Type B pancreatic cell (in vitro differentiated cells): ENCODE measurements at regions not wholly inside any gene's neighbourhood (a gene's known extent, or its start where the extent isn't known, plus 50 kb on each side); places are given as distances from the start of the nearest gene placed in this dataset.

Experiments
- DNase-seq: peaks from one replicate; pipeline ENCODE4 v3.0.0; 2021; ENCODE audit warnings: mixed read lengths; ENCODE audit not compliant: unreplicated experiment; ENCODE audit errors: extremely low spot score
- H3K27ac Mint-ChIP-seq: 2 replicates; pipeline ENCODE4 v1.8.0; 2021; ENCODE audit warnings: mild to moderate bottlenecking, mixed read lengths
- H3K27me3 Mint-ChIP-seq: 2 replicates; pipeline ENCODE4 v1.8.0; 2021; ENCODE audit warnings: mixed read lengths
- H3K36me3 Mint-ChIP-seq: 2 replicates; pipeline ENCODE4 v1.8.0; 2021; ENCODE audit warnings: mixed read lengths
- H3K4me1 Mint-ChIP-seq: one replicate; pipeline ENCODE4 v1.8.0; 2021; ENCODE audit warnings: mixed read lengths; ENCODE audit not compliant: unreplicated experiment
- H3K4me3 Mint-ChIP-seq: 2 replicates; pipeline ENCODE4 v1.8.0; 2021; ENCODE audit warnings: mild to moderate bottlenecking, mixed read lengths
- H3K9me3 Mint-ChIP-seq: 2 replicates; pipeline ENCODE4 v1.8.0; 2021; ENCODE audit warnings: mixed read lengths
- TF ChIP-seq, protein P1 (sequence below): fragments of 200-600 bp; sonication (generic); conservative IDR thresholded peaks from 2 replicates; pipeline ENCODE4 v1.5.0; 2021; ENCODE audit warnings: antibody characterized with exemption, mild to moderate bottlenecking

DNA sequence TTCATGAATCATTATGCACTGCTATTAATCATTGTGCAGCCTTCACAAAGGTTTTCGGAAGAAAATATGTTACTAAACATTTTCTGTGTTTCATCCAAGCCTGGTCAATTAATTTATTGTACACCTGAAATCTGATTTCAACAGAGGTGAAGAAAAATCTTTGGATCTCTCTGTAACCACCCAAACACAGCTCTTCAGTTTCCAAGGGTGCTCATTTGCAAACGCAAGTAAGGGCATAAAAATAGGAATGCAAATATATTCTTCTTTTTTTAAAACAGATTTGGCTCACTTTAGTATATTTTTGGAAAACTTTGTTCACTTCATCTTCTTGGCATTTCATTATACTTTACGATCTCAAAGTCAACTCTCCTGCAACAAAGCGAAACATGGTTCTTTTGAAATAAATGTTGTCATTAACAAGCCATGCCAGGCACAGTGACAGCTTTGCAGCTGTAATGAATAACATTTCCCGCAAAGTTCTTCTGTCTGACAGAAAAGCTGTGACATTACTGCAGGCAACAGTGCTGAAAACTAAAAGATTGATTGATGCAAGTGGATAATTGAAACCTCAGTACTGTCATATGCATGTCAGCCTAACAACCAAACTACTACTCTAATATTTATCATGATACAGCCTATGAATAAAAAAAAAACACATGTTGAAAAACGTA is 348.3 kb downstream of the FRK start:
- Mint-ChIP-seq H3K36me3 (no peaks in the 10 kb centered on the region), H3K4me1 (no peaks in the 10 kb centered on the region), H3K27me3 (peaks cover 16% of the 10 kb centered on the region)

DNA sequence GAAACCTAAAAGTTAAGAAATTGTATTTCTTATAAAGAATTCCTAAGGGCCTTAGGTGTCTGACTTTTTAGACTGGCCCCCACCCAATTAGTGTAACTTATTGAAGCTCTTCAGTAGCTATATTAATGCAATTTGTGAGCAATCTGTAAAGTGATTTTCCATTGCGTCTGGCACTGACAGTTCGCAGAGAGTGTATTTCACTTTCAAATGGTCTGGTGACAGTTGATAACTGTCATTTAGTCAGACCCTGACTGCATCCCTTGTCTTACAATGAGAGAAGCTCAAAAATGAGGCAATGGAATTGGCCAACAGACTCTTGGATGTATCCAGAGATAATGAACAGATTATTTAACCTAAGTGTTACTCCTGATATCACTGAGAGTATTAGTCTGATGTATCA is 351.8 kb downstream of the FRK start:
- Mint-ChIP-seq H3K27ac (no peak overlapping the region), H3K36me3 (no peaks in the 10 kb centered on the region), H3K9me3 (no peaks in the 10 kb centered on the region), H3K4me1 (peaks cover 12% of the 10 kb centered on the region), H3K4me3 (no peak overlapping the region), H3K27me3 (peaks cover 16% of the 10 kb centered on the region)
- TF ChIP-seq, protein P1, sequence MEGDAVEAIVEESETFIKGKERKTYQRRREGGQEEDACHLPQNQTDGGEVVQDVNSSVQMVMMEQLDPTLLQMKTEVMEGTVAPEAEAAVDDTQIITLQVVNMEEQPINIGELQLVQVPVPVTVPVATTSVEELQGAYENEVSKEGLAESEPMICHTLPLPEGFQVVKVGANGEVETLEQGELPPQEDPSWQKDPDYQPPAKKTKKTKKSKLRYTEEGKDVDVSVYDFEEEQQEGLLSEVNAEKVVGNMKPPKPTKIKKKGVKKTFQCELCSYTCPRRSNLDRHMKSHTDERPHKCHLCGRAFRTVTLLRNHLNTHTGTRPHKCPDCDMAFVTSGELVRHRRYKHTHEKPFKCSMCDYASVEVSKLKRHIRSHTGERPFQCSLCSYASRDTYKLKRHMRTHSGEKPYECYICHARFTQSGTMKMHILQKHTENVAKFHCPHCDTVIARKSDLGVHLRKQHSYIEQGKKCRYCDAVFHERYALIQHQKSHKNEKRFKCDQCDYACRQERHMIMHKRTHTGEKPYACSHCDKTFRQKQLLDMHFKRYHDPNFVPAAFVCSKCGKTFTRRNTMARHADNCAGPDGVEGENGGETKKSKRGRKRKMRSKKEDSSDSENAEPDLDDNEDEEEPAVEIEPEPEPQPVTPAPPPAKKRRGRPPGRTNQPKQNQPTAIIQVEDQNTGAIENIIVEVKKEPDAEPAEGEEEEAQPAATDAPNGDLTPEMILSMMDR: no peak
- DNase-seq: no peak

More for the DNA sequence above, 348.3 kb downstream of the FRK start:
- Mint-ChIP-seq H3K9me3 (no peaks in the 10 kb centered on the region), H3K4me3 (no peak overlapping the region), H3K27ac (no peak overlapping the region)
- DNase-seq: no peak
- TF ChIP-seq, protein P1: no peak

- Mint-ChIP-seq H3K27ac (no peak overlapping the region), H3K27me3 (peaks cover 9% of the 10 kb centered on the region)
- TF ChIP-seq, protein P1: no peak
Observed at GRCh38 chr6:115706981-115707380, 353.7 kb downstream of the FRK start.

GRCh38 chr6:115706324-115706723 is 354.4 kb downstream of the FRK start:
- H3K4me1 Mint-ChIP-seq: peaks cover 12% of the 10 kb centered on the region
- TF ChIP-seq, protein P1: no peak
- no peaks in the 10 kb centered on the region for H3K9me3 Mint-ChIP-seq
- no peak for DNase-seq
- no peak overlapping the region for H3K27ac Mint-ChIP-seq
- no peaks in the 10 kb centered on the region for H3K36me3 Mint-ChIP-seq
- peaks cover 8% of the 10 kb centered on the region for H3K27me3 Mint-ChIP-seq
- H3K4me3 Mint-ChIP-seq: no peak overlapping the region

More at GRCh38 chr6:115706981-115707380, 353.7 kb downstream of the FRK start:
- no peak overlapping the region for H3K4me3 Mint-ChIP-seq
- peaks cover 12% of the 10 kb centered on the region for H3K4me1 Mint-ChIP-seq
- H3K36me3 Mint-ChIP-seq: no peaks in the 10 kb centered on the region
- DNase-seq: no peak
- no peaks in the 10 kb centered on the region for H3K9me3 Mint-ChIP-seq

DNA sequence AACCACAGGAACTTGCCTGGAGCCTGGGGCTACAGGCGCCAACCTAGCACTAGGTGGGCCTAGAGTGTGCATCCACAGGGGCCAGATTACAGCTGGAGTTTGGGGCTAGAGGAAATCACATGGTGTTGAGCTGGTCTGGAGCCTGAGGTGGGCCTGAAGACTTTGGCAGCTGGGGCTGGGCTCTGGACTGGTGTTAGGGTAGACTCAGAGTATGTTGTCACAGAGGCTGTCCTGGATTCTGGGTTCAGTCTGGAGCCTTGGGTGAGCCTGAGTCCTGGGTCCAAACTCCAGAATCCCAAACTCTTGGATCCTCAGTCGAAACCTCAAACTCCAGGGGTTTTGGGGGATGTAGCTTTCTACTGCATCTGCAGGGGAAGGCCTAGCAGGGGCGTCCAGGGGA is 356.7 kb downstream of the FRK start:
- Mint-ChIP-seq H3K27me3 (peaks cover 4% of the 10 kb centered on the region), H3K9me3 (no peaks in the 10 kb centered on the region), H3K27ac (no peak overlapping the region), H3K36me3 (no peaks in the 10 kb centered on the region), H3K4me1 (peaks cover 12% of the 10 kb centered on the region), H3K4me3 (no peak overlapping the region)
- DNase-seq: no peak
- TF ChIP-seq, protein P1: no peak
